Gastrocnemius medialis (tissue), 4 donors: ENCODE measurements at regions not wholly inside any gene's neighbourhood (a gene's known extent, or its start where the extent isn't known, plus 50 kb on each side); places are given as distances from the start of the nearest gene placed in this dataset.

Experiments used
- ATAC-seq, 2 donors: fragments of 150-250 bp; one replicate each; pipeline ENCODE4 v1.9.1; 2016
- DNase-seq, 2 donors: peaks; one replicate each; pipeline ENCODE4 v3.0.0-alpha.2; 2019
- H3K27ac ChIP-seq, 4 donors: fragments of 200-600 bp; sonication (generic); 1 replicate in 1 of 4; 2 replicates in 3 of 4; pipeline ENCODE4 v1.5.1; 2016 to 2018; ENCODE audit warnings: mild to moderate bottlenecking in 2 of 4, moderate library complexity in 1 of 4
- H3K27me3 ChIP-seq, 3 donors: fragments of 200-600 bp; sonication (generic) in 2 of 3; 1 replicate in 1 of 3; 2 replicates in 2 of 3; pipeline versions ENCODE4 v1.5.1 to v1.6.0; 2016 to 2019; ENCODE audit warnings: mild to moderate bottlenecking in 1 of 3, moderate library complexity in 1 of 3
- H3K36me3 ChIP-seq, 2 donors: fragments of 200-600 bp; sonication (generic) in 1 of 2; one replicate each; pipeline ENCODE4 v1.5.1; 2017 to 2018
- H3K4me1 ChIP-seq, 2 donors: fragments of 200-600 bp; sonication (generic) in 1 of 2; one replicate each; pipeline ENCODE4 v1.5.1; 2016 to 2017; ENCODE audit warnings: mild to moderate bottlenecking in 2 of 2
- H3K4me3 ChIP-seq, 4 donors: fragments of 200-600 bp; sonication (generic) in 3 of 4; 1 replicate in 1 of 4; 2 replicates in 3 of 4; pipeline ENCODE4 v1.5.1; 2016 to 2019; ENCODE audit warnings: mild to moderate bottlenecking in 2 of 4
- H3K9me3 ChIP-seq, 3 donors: fragments of 200-600 bp; sonication (generic) in 2 of 3; 1 replicate in 1 of 3; 2 replicates in 2 of 3; pipeline ENCODE4 v1.5.1; 2016 to 2019
- POLR2A ChIP-seq, 2 donors: fragments of 450-650 bp; IDR thresholded peaks; one replicate each; pipeline ENCODE4 v1.6.1; 2017; ENCODE audit warnings: antibody characterized with exemption in 2 of 2, mild to moderate bottlenecking in 2 of 2, moderate library complexity in 2 of 2
- in situ Hi-C, 4 donors: fragments of 200-750 bp; cut with MboI; loops; one replicate each; pipeline versions ENCODE4 v1.15.0 to v1.8.0; 2017; ENCODE audit warnings: low sequenced_read_pairs in 4 of 4
- intact Hi-C: fragments of 100-400 bp; cut with DNase I; formaldehyde crosslinking; loops from one replicate; pipeline ENCODE4 v1.15.1; 2023; ENCODE audit warnings: low total_unique reads
- TF ChIP-seq, protein P1 (sequence below), 5 experiments: fragments of 450-650 bp in 3 of 5; fragments of 200-600 bp in 2 of 5; sonication (generic) in 2 of 5; IDR thresholded peaks in 4 of 5; conservative IDR thresholded peaks in 1 of 5; 1 replicate in 4 of 5; 2 replicates in 1 of 5; pipeline ENCODE4 v1.5.1; 2016 to 2019; ENCODE audit warnings: antibody characterized with exemption in 5 of 5, mild to moderate bottlenecking in 3 of 5, moderate library complexity in 3 of 5

- intact Hi-C loops (no loop called here), in situ Hi-C loops (no loop called here)
- TF ChIP-seq, protein P1, sequence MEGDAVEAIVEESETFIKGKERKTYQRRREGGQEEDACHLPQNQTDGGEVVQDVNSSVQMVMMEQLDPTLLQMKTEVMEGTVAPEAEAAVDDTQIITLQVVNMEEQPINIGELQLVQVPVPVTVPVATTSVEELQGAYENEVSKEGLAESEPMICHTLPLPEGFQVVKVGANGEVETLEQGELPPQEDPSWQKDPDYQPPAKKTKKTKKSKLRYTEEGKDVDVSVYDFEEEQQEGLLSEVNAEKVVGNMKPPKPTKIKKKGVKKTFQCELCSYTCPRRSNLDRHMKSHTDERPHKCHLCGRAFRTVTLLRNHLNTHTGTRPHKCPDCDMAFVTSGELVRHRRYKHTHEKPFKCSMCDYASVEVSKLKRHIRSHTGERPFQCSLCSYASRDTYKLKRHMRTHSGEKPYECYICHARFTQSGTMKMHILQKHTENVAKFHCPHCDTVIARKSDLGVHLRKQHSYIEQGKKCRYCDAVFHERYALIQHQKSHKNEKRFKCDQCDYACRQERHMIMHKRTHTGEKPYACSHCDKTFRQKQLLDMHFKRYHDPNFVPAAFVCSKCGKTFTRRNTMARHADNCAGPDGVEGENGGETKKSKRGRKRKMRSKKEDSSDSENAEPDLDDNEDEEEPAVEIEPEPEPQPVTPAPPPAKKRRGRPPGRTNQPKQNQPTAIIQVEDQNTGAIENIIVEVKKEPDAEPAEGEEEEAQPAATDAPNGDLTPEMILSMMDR (IDR thresholded peaks at IDR 0.05 in 4 of 5, conservative IDR thresholded peaks at IDR 0.05 in 1 of 5) = no peak
- TF ChIP-seq POLR2A (IDR thresholded peaks at IDR 0.05) = no peak
- DNase-seq = no peak
- H3K27me3 ChIP-seq = peaks cover 0 to 5% (median 0%) of the 10 kb centered on the region in 3 donors
- no peaks in the 10 kb centered on the region for H3K4me1 ChIP-seq
- no peaks in the 10 kb centered on the region for H3K36me3 ChIP-seq
- H3K9me3 ChIP-seq = no peaks in the 10 kb centered on the region
- no peak overlapping the region for H3K27ac ChIP-seq
- ATAC-seq = no peak
- H3K4me3 ChIP-seq = no peak overlapping the region
Observed at GRCh38 chrX:137747244-137748043, 181.5 kb downstream of the ZIC3 start.

- intact Hi-C loops = no loop called here
Observed at GRCh38 chrX:137748827-137749226, 182.9 kb downstream of the ZIC3 start.

GRCh38 chrX:137749246-137749645 lies 183.3 kb downstream of the ZIC3 start:
- Histone ChIP-seq H3K4me1 (no peaks in the 10 kb centered on the region), H3K36me3 (no peaks in the 10 kb centered on the region), H3K27me3 (peaks cover 0 to 5% (median 0%) of the 10 kb centered on the region in 3 donors), H3K9me3 (no peaks in the 10 kb centered on the region), H3K27ac (no peak overlapping the region), H3K4me3 (no peak overlapping the region)
- DNase-seq (no peak), ATAC-seq (no peak)
- in situ Hi-C loops = no loop called here
- no peak for TF ChIP-seq POLR2A (IDR thresholded peaks at IDR 0.05)
- TF ChIP-seq, protein P1 (IDR thresholded peaks at IDR 0.05 in 4 of 5, conservative IDR thresholded peaks at IDR 0.05 in 1 of 5) = no peak
- intact Hi-C loops = no loop called here

More at GRCh38 chrX:137748827-137749226, 182.9 kb downstream of the ZIC3 start:
- H3K9me3 ChIP-seq = no peaks in the 10 kb centered on the region
- no peaks in the 10 kb centered on the region for H3K36me3 ChIP-seq
- H3K27ac ChIP-seq = no peak overlapping the region
- H3K27me3 ChIP-seq = peaks cover 0 to 5% (median 0%) of the 10 kb centered on the region in 3 donors
- TF ChIP-seq, protein P1 (IDR thresholded peaks at IDR 0.05 in 4 of 5, conservative IDR thresholded peaks at IDR 0.05 in 1 of 5) = no peak
- no peak for TF ChIP-seq POLR2A (IDR thresholded peaks at IDR 0.05)
- in situ Hi-C loops = no loop called here
- ATAC-seq (no peak), DNase-seq (no peak)
- H3K4me1 ChIP-seq = no peaks in the 10 kb centered on the region
- no peak overlapping the region for H3K4me3 ChIP-seq

GRCh38 chrX:137771537-137771936 lies 205.6 kb downstream of the ZIC3 start:
- in situ Hi-C loops (no loop called here), intact Hi-C loops (no loop called here)
- no peak for DNase-seq
- Histone ChIP-seq H3K36me3 (no peaks in the 10 kb centered on the region), H3K4me1 (no peaks in the 10 kb centered on the region), H3K27me3 (no peaks in the 10 kb centered on the region), H3K9me3 (no peaks in the 10 kb centered on the region), H3K27ac (no peak overlapping the region), H3K4me3 (no peak overlapping the region)
- ATAC-seq = no peak
- TF ChIP-seq, protein P1 (IDR thresholded peaks at IDR 0.05 in 4 of 5, conservative IDR thresholded peaks at IDR 0.05 in 1 of 5) = no peak
- TF ChIP-seq POLR2A (IDR thresholded peaks at IDR 0.05) = no peak
